ENCODE measurements at regions not wholly inside any gene's neighbourhood (a gene's known extent, or its start where the extent isn't known, plus 50 kb on each side); places are given as distances from the start of the nearest gene placed in this dataset.

DNA sequence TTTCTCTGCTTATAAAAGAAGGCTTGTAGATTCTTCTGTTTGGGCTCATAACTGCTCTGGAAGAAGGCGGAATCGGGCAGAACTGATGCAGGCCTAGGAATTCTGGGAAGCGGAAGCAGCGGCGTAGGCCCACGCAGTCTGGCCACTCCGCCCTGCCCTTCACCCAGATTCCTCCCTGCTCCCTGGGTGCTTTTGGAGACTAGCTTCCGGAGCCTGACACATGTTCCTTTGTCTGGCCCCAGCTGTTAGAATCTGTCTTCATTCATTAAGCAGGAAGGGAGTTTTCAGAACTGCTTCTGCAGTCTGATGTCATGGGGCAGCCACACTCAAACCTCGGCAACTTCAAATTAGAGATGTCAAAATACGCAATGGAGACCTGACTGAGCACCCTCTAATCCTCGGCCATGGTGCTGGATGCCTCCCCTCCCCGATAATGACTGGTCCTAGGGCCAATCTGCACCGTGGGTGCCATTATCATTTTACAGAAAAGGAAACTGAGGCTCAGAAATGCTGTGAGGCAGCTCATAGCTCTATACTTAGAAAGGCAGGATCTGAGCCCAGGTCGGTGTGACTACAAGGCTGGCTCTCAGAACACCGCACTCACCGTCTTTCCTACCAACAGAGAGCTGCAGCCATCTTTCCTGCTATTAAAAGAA is 275.7 kb downstream of the MYCN start:
- TF ChIP-seq REST (tag by site-specific recombination; IDR thresholded peaks at IDR 0.05), result no peak
- TF ChIP-seq ZNF639 (tag by site-specific recombination; IDR thresholded peaks at IDR 0.05), result no peak
- TF ChIP-seq ZNF629 (tag by site-specific recombination; IDR thresholded peaks at IDR 0.05), result no peak
- no peak for TF ChIP-seq CTCF (tag by site-specific recombination; IDR thresholded peaks at IDR 0.05)
- TF ChIP-seq ZNF211 (tag by site-specific recombination; IDR thresholded peaks at IDR 0.05; ENCODE audit: low read depth), result no peak
- TF ChIP-seq, protein P1, sequence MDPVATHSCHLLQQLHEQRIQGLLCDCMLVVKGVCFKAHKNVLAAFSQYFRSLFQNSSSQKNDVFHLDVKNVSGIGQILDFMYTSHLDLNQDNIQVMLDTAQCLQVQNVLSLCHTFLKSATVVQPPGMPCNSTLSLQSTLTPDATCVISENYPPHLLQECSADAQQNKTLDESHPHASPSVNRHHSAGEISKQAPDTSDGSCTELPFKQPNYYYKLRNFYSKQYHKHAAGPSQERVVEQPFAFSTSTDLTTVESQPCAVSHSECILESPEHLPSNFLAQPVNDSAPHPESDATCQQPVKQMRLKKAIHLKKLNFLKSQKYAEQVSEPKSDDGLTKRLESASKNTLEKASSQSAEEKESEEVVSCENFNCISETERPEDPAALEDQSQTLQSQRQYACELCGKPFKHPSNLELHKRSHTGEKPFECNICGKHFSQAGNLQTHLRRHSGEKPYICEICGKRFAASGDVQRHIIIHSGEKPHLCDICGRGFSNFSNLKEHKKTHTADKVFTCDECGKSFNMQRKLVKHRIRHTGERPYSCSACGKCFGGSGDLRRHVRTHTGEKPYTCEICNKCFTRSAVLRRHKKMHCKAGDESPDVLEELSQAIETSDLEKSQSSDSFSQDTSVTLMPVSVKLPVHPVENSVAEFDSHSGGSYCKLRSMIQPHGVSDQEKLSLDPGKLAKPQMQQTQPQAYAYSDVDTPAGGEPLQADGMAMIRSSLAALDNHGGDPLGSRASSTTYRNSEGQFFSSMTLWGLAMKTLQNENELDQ (tag by site-specific recombination; IDR thresholded peaks at IDR 0.05; ENCODE audit: low read depth), result no peak
- TF ChIP-seq ZSCAN18 (tag by site-specific recombination; IDR thresholded peaks at IDR 0.05), result no peak
- no peak for TF ChIP-seq MZF1 (tag by site-specific recombination; IDR thresholded peaks at IDR 0.05; ENCODE audit: borderline replicate concordance)
- no peak for TF ChIP-seq ZNF10 (tag by site-specific recombination; IDR thresholded peaks at IDR 0.05)
